IPS-NIHi7 (cell line): ENCODE measurements at regions not wholly inside any gene's neighbourhood (a gene's known extent, or its start where the extent isn't known, plus 50 kb on each side); places are given as distances from the start of the nearest gene placed in this dataset.
A peak's percentile ranks its signal among the peaks of the same experiment; 100 is the strongest.

Experiments
- DNase-seq: peaks from one replicate; pipeline ENCODE4 v3.0.0; 2012; ENCODE audit warnings: mixed read lengths; ENCODE audit errors: extremely low spot score

GRCh38 chr4:182175788-182176519 lies 67.2 kb upstream of the TENM3 start:
- DNase-seq = no peak

GRCh38 chr4:182177166-182177565 lies 66.0 kb upstream of the TENM3 start:
- DNase-seq = no peak

- DNase-seq = peak; percentile 23
These were observed 64.1 kb upstream of the TENM3 start for GRCh38 chr4:182179105-182179504.

GRCh38 chr4:182179751-182180150 lies 63.5 kb upstream of the TENM3 start:
- DNase-seq = no peak

- DNase-seq = no peak
These were observed 57.7 kb upstream of the TENM3 start for GRCh38 chr4:182185491-182185890.

- DNase-seq = no peak
These were observed 55.5 kb upstream of the TENM3 start for GRCh38 chr4:182187674-182188073.

GRCh38 chr4:182188622-182189021 lies 54.6 kb upstream of the TENM3 start:
- no peak for DNase-seq

- DNase-seq = no peak
These were observed 53.9 kb upstream of the TENM3 start for GRCh38 chr4:182189103-182189878.

GRCh38 chr4:182190306-182190705 lies 52.9 kb upstream of the TENM3 start:
- no peak for DNase-seq

- DNase-seq = no peak
These were observed 50.6 kb upstream of the TENM3 start for GRCh38 chr4:182192511-182193181.

GRCh38 chr4:182193311-182193710 lies 49.9 kb upstream of the TENM3 start:
- DNase-seq = no peak
